MM.1S (cell line): ENCODE measurements at regions not wholly inside any gene's neighbourhood (a gene's known extent, or its start where the extent isn't known, plus 50 kb on each side); places are given as distances from the start of the nearest gene placed in this dataset.

Source experiments
- EZH2 ChIP-seq: fragments of 300-600 bp; sonication (generic); optimal IDR thresholded peaks from 2 replicates; pipeline ENCODE3; 2017; ENCODE audit warnings: low read depth, mild to moderate bottlenecking, antibody characterized with exemption, low read length, mixed read lengths
- EZH2phosphoT487 ChIP-seq: fragments of 300-600 bp; sonication (generic); IDR thresholded peaks from 2 replicates; pipeline ENCODE4 v1.6.1; 2018; ENCODE audit warnings: antibody characterized with exemption, low read length
- TF ChIP-seq, protein P1 (sequence below): fragments of 300-600 bp; sonication (generic); IDR thresholded peaks from 2 replicates; pipeline ENCODE4 v1.5.1; 2016; ENCODE audit warnings: antibody characterized with exemption, low read length, mixed read lengths

- TF ChIP-seq, protein P1, sequence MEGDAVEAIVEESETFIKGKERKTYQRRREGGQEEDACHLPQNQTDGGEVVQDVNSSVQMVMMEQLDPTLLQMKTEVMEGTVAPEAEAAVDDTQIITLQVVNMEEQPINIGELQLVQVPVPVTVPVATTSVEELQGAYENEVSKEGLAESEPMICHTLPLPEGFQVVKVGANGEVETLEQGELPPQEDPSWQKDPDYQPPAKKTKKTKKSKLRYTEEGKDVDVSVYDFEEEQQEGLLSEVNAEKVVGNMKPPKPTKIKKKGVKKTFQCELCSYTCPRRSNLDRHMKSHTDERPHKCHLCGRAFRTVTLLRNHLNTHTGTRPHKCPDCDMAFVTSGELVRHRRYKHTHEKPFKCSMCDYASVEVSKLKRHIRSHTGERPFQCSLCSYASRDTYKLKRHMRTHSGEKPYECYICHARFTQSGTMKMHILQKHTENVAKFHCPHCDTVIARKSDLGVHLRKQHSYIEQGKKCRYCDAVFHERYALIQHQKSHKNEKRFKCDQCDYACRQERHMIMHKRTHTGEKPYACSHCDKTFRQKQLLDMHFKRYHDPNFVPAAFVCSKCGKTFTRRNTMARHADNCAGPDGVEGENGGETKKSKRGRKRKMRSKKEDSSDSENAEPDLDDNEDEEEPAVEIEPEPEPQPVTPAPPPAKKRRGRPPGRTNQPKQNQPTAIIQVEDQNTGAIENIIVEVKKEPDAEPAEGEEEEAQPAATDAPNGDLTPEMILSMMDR = no peak
- TF ChIP-seq EZH2 = no peak
- TF ChIP-seq EZH2phosphoT487 = no peak
Observed at GRCh38 chr15:24772266-24772665, 96.7 kb downstream of the NPAP1 start.
